ENCODE measurements at regions not wholly inside any gene's neighbourhood (a gene's known extent, or its start where the extent isn't known, plus 50 kb on each side); places are given as distances from the start of the nearest gene placed in this dataset.

- TF ChIP-seq POLR2AphosphoS5 (IDR thresholded peaks at IDR 0.05) (no peak), CTCF (IDR thresholded peaks at IDR 0.05) (no peak), POLR2A (IDR thresholded peaks at IDR 0.05) (no peak)
Measured at GRCh38 chr20:24873025-24873620, 75.9 kb upstream of the CST7 start.

All from gastroesophageal sphincter (tissue), 3 donors.